RPMI8226 (cell line): ENCODE measurements at regions not wholly inside any gene's neighbourhood (a gene's known extent, or its start where the extent isn't known, plus 50 kb on each side); places are given as distances from the start of the nearest gene placed in this dataset.

Experiments
- DNase-seq: peaks from one replicate; pipeline ENCODE4 v3.0.0-alpha.2; 2015

GRCh38 chr6:156347246-156347645, 429.9 kb upstream of the ARID1B start:
- DNase-seq = no peak

- no peak for DNase-seq
Measured at GRCh38 chr6:156345700-156346099, 431.5 kb upstream of the ARID1B start.

GRCh38 chr6:156344491-156344890, 432.7 kb upstream of the ARID1B start:
- DNase-seq = no peak

GRCh38 chr6:156337801-156338200, 439.4 kb upstream of the ARID1B start:
- DNase-seq = no peak

GRCh38 chr6:156336733-156337132, 440.4 kb upstream of the ARID1B start:
- no peak for DNase-seq

GRCh38 chr6:156336089-156336488, 441.1 kb upstream of the ARID1B start:
- DNase-seq = peak; percentile 5

GRCh38 chr6:156334966-156335365, 442.2 kb upstream of the ARID1B start:
- DNase-seq = no peak

- no peak for DNase-seq
Measured at GRCh38 chr6:156319707-156320106, 457.5 kb upstream of the ARID1B start.

GRCh38 chr6:156316583-156317125, 460.5 kb upstream of the ARID1B start:
- no peak for DNase-seq

GRCh38 chr6:156315146-156315545, 462.0 kb upstream of the ARID1B start:
- no peak for DNase-seq

GRCh38 chr6:156313037-156313436, 464.1 kb upstream of the ARID1B start:
- DNase-seq = no peak

GRCh38 chr6:156311291-156311690, 465.9 kb upstream of the ARID1B start:
- no peak for DNase-seq

GRCh38 chr6:156310701-156311100, 466.5 kb upstream of the ARID1B start:
- no peak for DNase-seq

- no peak for DNase-seq
Measured at GRCh38 chr6:156309017-156309416, 468.2 kb upstream of the ARID1B start.

GRCh38 chr6:156308604-156309003, 468.6 kb upstream of the ARID1B start:
- no peak for DNase-seq

- DNase-seq = no peak
Measured at GRCh38 chr6:156306531-156306930, 470.6 kb upstream of the ARID1B start.

- DNase-seq = no peak
Measured at GRCh38 chr6:156283091-156283490, 494.1 kb upstream of the ARID1B start.

- DNase-seq = peak; percentile 5
Measured at GRCh38 chr6:156282087-156282486, 495.1 kb upstream of the ARID1B start.

GRCh38 chr6:156281266-156281665, 495.9 kb upstream of the ARID1B start:
- DNase-seq = no peak

GRCh38 chr6:156280065-156280464, 497.1 kb upstream of the ARID1B start:
- DNase-seq = no peak

- no peak for DNase-seq
Measured at GRCh38 chr6:156279261-156279969, 497.8 kb upstream of the ARID1B start.

- DNase-seq = no peak
Measured at GRCh38 chr6:156273065-156273711, 504.0 kb upstream of the ARID1B start.

GRCh38 chr6:156269751-156270369, 507.3 kb upstream of the ARID1B start:
- DNase-seq = no peak

- DNase-seq = no peak
Measured at GRCh38 chr6:156268849-156269248, 508.3 kb upstream of the ARID1B start.
